Epithelial cell of esophagus (primary cell): ENCODE measurements at regions not wholly inside any gene's neighbourhood (a gene's known extent, or its start where the extent isn't known, plus 50 kb on each side); places are given as distances from the start of the nearest gene placed in this dataset.
A peak's percentile ranks its signal among the peaks of the same experiment; 100 is the strongest.

Experiments used
- DNase-seq: peaks from one replicate; pipeline ENCODE4 v3.0.0; 2010; ENCODE audit warnings: low read depth
- H3K4me3 ChIP-seq: 2 replicates; pipeline ENCODE4 v1.5.1; 2011; ENCODE audit warnings: mild to moderate bottlenecking, low read length, control low read depth
- TF ChIP-seq, protein P1 (sequence below): IDR thresholded peaks from 2 replicates; pipeline ENCODE4 v1.5.1; 2011; ENCODE audit warnings: low read depth, mild to moderate bottlenecking, low read length, control low read depth, inconsistent platforms; ENCODE audit not compliant: insufficient read depth; ENCODE audit errors: missing control alignments

DNA sequence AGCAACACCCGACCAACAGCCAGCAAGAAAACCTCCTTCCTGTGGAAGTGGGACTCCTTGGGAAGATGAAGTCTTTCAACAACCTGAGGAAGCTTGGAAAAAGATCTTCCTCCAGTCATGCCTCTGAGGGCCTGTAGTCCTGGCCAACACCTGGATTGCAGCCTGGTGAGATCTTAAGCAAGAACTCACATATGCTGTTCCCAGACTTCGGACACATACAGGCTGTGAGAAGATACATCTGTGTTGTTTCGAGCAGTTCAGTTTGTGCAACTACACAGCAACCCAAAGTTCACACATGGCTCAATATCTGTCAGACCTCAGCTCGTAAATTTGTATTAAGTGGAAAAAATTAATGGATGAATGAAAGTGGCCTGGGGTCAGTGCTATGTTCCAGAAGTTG lies 65.1 kb upstream of the UBAC2 start:
- DNase-seq: no peak
- H3K4me3 ChIP-seq: no peak overlapping the region
- TF ChIP-seq, protein P1, sequence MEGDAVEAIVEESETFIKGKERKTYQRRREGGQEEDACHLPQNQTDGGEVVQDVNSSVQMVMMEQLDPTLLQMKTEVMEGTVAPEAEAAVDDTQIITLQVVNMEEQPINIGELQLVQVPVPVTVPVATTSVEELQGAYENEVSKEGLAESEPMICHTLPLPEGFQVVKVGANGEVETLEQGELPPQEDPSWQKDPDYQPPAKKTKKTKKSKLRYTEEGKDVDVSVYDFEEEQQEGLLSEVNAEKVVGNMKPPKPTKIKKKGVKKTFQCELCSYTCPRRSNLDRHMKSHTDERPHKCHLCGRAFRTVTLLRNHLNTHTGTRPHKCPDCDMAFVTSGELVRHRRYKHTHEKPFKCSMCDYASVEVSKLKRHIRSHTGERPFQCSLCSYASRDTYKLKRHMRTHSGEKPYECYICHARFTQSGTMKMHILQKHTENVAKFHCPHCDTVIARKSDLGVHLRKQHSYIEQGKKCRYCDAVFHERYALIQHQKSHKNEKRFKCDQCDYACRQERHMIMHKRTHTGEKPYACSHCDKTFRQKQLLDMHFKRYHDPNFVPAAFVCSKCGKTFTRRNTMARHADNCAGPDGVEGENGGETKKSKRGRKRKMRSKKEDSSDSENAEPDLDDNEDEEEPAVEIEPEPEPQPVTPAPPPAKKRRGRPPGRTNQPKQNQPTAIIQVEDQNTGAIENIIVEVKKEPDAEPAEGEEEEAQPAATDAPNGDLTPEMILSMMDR: no peak

DNA sequence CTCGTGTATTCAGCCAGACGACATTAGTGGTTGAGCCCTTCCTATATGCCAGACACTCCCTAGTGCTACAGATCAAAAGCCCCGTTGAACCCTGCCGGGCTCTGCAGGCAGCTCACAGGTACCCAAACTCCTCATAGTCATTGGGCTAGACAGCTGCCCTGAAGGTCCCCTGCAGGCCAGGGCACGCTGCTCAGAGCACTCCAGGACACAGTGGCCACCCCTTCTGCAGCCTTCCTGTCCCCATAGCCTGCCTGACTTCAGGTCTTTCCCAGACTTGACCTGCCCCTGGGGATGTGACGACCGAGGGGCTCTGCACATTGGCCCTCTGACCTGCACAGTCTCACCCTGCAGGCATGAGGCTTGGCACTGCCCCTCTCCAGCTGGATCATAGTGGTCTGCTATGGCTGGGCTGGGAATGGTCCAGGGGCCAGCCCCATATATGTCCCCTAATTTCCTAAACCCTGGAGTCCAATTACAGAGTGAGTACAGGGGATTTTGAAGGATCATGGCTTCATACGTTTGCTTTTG lies 64.2 kb upstream of the UBAC2 start:
- no peak overlapping the region for H3K4me3 ChIP-seq
- TF ChIP-seq, protein P1: no peak
- DNase-seq: no peak

DNA sequence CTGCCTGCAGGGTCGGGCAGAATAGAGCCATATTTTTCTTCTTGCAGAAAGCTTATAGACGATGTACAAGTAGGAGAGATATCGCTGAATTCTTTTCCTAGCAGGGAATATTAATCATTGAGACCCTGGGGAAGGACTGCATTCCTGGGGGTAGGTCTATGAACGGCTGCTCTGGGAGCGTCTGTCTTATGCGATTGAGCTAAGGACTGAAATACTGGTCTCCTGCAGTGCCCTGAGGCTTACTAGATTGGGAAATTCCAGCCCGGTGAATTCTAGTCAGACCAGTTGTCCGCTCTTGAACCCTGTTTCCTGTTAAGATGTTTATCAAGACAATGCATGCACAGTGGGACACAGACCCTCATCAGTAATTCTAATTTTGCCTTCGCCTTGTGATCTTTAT lies 59.8 kb upstream of the UBAC2 start:
- TF ChIP-seq, protein P1: no peak
- DNase-seq: no peak
- no peak overlapping the region for H3K4me3 ChIP-seq

DNA sequence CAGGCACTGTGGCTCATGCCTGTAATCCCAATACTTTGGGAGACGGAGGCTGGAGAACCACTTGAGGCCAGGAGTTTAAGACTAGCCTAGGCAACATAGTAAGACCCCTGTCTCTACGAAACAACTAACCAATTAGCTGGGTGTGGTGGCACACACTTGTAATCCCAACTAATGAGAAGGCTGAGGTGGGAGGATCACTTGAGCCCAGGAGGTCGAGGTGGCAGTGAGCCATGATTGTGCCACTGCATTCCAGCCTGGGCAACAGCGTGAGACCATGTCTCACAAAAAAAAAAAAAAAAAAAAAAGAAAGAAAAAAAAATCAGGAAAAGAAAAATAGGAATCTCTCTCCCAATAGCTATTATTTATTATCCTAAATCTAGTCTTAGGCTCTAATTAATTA lies 56.8 kb upstream of the UBAC2 start:
- no peak overlapping the region for H3K4me3 ChIP-seq
- TF ChIP-seq, protein P1: no peak
- no peak for DNase-seq

DNA sequence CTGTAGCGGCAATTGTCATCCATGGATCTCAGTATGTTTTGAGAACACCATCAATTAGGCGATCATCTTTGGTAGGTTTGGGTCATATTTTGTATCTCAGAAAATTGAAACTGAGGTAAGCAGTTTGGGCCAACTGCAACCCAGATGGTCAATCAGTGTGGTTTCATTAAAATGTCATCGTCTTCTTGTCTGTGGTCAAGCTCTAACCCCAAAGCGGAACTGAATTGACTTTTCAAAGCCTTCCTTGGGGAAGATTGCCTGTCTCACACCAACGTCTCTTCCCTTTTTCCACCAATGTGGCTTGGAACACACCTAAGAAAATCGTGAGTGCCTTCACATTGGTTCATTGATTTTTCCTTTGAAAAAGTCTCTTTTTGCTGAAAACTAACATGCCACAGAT lies 56.3 kb upstream of the UBAC2 start:
- TF ChIP-seq, protein P1: no peak
- no peak for DNase-seq
- no peak overlapping the region for H3K4me3 ChIP-seq

DNA sequence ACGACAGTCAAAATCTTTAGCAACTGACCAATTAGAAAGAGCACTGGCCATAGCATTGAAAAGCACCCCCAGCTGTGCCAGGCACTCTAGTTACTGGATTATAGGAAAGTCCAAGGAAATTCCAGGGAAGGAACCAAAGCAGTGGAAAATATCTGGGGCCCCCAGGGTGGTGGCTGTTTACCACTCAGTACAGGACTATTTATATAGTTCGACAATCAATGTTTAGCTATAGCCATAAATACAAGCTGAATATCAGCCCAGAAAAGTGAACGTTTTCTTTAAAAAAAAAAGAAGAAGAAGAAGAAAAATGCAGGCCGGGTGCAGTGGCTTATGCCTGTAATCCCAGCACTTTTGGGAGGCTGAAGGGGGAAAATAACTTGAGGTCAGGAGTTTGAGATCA lies 55.2 kb upstream of the UBAC2 start:
- no peak overlapping the region for H3K4me3 ChIP-seq
- TF ChIP-seq, protein P1: no peak
- no peak for DNase-seq

DNA sequence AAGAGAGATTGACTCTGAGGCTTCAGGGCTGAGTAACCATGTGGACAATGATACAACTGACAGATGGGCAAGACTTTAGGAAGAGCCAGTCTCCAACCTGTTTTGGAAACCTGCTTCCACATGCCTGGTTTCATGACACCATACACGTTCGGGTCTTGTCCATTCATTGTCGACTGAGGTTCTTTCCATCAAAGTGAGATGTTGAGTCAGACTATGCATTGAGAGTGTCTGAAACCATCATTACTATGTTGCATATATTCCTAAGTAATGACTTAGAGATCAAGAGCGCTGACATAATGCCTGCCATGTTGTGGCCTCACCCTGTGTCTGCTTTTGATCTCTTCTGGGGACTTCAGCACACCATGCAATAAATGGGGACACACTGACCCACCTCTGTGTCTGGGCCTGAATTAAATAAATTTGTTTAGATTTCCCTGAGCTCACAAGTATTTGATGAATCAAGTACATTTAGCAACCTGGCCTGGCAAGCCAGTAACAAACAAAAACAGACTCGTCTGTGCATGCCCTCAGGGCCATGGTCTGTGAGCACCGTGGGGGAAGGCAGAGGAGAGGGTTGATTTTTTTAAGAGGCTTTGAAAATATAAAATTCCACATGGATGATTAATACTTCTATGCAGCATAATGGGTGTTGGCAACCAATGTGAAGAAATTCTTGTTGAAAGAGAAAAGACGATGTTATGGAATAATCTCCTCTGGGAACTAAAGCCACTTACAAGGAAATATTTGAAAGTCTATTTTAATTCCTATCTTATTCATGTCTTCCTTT lies 49.9 kb upstream of the UBAC2 start:
- TF ChIP-seq, protein P1: no peak
- DNase-seq: peak; percentile 99
- no peak overlapping the region for H3K4me3 ChIP-seq
